ENCODE measurements at regions not wholly inside any gene's neighbourhood (a gene's known extent, or its start where the extent isn't known, plus 50 kb on each side); places are given as distances from the start of the nearest gene placed in this dataset.

DNA sequence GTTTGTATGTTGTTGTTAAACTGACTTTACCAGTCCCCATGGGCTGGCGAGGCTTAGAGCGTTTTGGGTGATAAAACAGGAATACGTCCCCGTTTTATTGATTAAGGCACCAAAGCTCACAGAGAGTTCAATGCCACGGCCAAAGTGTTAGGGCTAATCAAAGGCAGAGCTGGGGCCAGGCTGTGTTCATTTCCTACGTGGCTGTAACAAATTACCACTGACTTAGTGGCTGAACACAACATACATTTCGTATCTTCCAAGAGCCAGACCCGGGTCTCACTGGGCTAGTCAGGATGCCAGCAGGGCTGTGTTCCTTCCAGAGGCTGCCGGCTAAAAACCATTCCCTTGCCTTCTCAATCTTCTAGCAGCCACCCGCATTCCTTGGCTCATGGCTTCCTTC is 94.4 kb upstream of the HABP2 start:
- Mint-ChIP-seq H3K4me3 (no peak overlapping the region), H3K36me3 (ENCODE audit: low read depth) (no peaks in the 10 kb centered on the region), H3K27ac (ENCODE audit: unreplicated experiment) (no peak overlapping the region), H3K4me1 (no peaks in the 10 kb centered on the region), H3K27me3 (ENCODE audit: low read depth) (peaks cover 3% of the 10 kb centered on the region), H3K9me3 (peaks cover 2% of the 10 kb centered on the region)
- no peak for TF ChIP-seq CTCF (conservative IDR thresholded peaks at IDR 0.05)
- no peak for DNase-seq (ENCODE audit: low read depth, low spot score)

DNA sequence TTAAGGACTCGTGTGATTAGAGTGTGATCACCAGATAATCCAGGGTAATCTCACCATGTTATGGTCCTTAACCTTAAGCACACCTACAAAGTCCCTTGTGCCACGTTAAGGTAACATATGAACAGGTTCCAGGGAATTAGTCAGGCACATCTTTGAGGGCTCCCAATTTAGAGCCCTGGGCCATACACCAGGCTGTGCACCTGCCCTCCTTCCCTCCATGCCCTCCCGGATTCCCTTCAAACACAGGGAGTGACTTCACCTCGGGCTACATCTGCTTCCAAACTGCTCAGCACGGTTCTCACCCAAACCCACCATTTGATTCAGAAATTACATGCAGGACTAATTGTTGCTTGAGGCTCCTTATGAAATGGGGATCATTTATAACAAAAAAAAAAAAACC is 93.9 kb upstream of the HABP2 start:
- Mint-ChIP-seq H3K9me3 (peaks cover 4% of the 10 kb centered on the region), H3K4me1 (no peaks in the 10 kb centered on the region), H3K27me3 (ENCODE audit: low read depth) (peaks cover under 1% of the 10 kb centered on the region), H3K4me3 (no peak overlapping the region), H3K27ac (ENCODE audit: unreplicated experiment) (no peak overlapping the region), H3K36me3 (ENCODE audit: low read depth) (no peaks in the 10 kb centered on the region)
- DNase-seq (ENCODE audit: low read depth, low spot score), result no peak
- TF ChIP-seq CTCF (conservative IDR thresholded peaks at IDR 0.05), result no peak

DNA sequence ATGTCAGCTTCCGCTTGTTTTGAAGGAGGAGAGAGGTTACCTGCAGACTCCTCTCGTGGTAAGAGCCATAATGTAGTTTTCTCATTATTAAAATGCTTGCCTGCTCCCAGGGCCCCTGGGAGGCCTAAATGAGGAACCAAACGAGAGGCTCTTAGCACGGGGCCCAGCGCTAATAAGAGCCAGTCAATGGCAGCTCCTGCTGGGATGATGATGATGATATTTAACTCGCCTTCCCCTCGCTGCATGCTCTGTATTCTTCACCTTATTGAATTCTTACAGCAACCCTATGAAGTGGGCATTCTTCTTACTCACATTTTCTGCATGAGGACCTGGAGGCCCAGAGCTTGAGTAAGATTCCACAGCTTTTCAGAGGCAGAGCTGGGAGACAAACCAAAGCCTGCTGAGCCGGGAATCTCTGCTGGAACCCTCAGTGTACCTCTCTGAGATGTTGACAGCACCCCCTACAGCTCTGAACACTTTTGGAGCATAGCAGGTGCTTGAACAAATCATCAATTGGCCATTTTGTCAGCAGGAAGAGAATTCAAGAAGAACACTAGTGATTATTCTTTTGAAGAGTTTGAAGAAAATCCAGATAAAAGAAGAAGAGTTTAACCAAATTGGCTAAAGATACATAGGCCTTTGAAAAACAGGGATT is 93.1 kb upstream of the HABP2 start:
- no peak for DNase-seq (ENCODE audit: low read depth, low spot score)
- Mint-ChIP-seq H3K9me3 (peaks cover 4% of the 10 kb centered on the region), H3K27ac (ENCODE audit: unreplicated experiment) (no peak overlapping the region), H3K36me3 (ENCODE audit: low read depth) (no peaks in the 10 kb centered on the region), H3K4me3 (no peak overlapping the region), H3K27me3 (ENCODE audit: low read depth) (no peaks in the 10 kb centered on the region), H3K4me1 (no peaks in the 10 kb centered on the region)
- no peak for TF ChIP-seq CTCF (conservative IDR thresholded peaks at IDR 0.05)

DNA sequence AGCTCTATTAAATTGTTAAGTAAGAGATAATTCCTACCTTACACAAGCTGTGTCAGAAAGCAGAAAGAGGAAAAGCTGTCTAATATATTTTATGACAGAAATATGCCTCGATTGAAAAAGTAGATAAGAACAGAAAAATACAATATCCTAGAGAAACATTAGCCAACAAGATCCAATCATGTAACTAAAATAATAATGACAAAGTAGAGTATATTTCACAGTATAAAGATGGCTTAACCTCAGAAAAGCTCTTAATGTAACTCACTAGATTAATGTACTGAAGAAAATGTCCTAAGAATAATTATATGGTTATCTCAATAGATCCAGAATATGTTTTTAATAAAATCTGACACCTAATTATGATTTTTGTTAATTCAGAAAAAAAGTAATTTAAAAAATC is 89.8 kb upstream of the HABP2 start:
- H3K9me3 Mint-ChIP-seq, result peaks cover 2% of the 10 kb centered on the region
- no peak overlapping the region for H3K4me3 Mint-ChIP-seq
- no peak overlapping the region for H3K27ac Mint-ChIP-seq (ENCODE audit: unreplicated experiment)
- no peaks in the 10 kb centered on the region for H3K27me3 Mint-ChIP-seq (ENCODE audit: low read depth)
- no peaks in the 10 kb centered on the region for H3K4me1 Mint-ChIP-seq
- no peak for DNase-seq (ENCODE audit: low read depth, low spot score)
- H3K36me3 Mint-ChIP-seq (ENCODE audit: low read depth), result no peaks in the 10 kb centered on the region
- no peak for TF ChIP-seq CTCF (conservative IDR thresholded peaks at IDR 0.05)

DNA sequence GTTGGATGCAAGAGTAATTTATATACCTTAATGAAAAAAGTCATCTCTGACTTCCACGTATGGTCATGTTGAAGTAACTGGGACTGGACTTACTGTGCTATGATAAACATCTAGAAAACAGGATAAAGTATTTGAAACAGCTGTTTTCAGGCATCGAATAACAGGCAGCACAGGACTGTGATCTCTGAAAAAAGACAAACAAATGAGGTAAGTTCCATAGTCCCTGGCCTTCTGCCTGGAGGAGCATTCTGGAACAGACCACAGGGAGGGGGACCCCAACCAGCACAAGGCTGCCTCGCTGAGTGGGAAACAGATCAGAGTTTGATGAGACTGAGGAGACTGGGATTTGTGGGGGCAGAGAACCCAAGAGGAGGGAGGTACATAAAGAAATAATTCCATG is 89.1 kb upstream of the HABP2 start:
- Mint-ChIP-seq H3K9me3 (peaks cover 2% of the 10 kb centered on the region), H3K36me3 (ENCODE audit: low read depth) (no peaks in the 10 kb centered on the region), H3K4me3 (no peak overlapping the region), H3K27me3 (ENCODE audit: low read depth) (no peaks in the 10 kb centered on the region), H3K27ac (ENCODE audit: unreplicated experiment) (no peak overlapping the region), H3K4me1 (no peaks in the 10 kb centered on the region)
- no peak for DNase-seq (ENCODE audit: low read depth, low spot score)
- TF ChIP-seq CTCF (conservative IDR thresholded peaks at IDR 0.05), result no peak

Measured in neural crest cell (in vitro differentiated cells).